Breast epithelium (tissue), 4 donors: ENCODE measurements at regions not wholly inside any gene's neighbourhood (a gene's known extent, or its start where the extent isn't known, plus 50 kb on each side); places are given as distances from the start of the nearest gene placed in this dataset.
"Not testable (repeated sequence)": the region's sequence is repeated elsewhere in the genome, so short reads cannot be mapped to it uniquely, and the experiment has no call there.

Experiments used
- DNase-seq, 2 donors: peaks; one replicate each; pipeline ENCODE4 v3.0.0-alpha.2; 2019; ENCODE audit warnings: low spot score in 2 of 2
- H3K27ac ChIP-seq, 2 donors: fragments of 200-600 bp; sonication (generic) in 1 of 2; one replicate each; pipeline ENCODE4 v1.5.1; 2016 to 2019; ENCODE audit warnings: mild to moderate bottlenecking in 1 of 2
- H3K27me3 ChIP-seq, 2 donors: fragments of 200-600 bp; sonication (generic) in 1 of 2; one replicate each; pipeline versions ENCODE4 v1.5.1 to v1.6.0; 2017 to 2019; ENCODE audit warnings: control low read depth in 1 of 2, mild to moderate bottlenecking in 1 of 2
- H3K36me3 ChIP-seq: fragments of 200-600 bp; one replicate; pipeline ENCODE4 v1.5.1; 2019
- H3K4me1 ChIP-seq, 2 donors: fragments of 200-600 bp; sonication (generic); one replicate each; pipeline ENCODE4 v1.5.1; 2016 to 2019; ENCODE audit warnings: control low read depth in 1 of 2
- H3K4me3 ChIP-seq, 3 donors: fragments of 200-600 bp; sonication (generic); 1 replicate in 2 of 3; 2 replicates in 1 of 3; pipeline ENCODE4 v1.5.1; 2016 to 2019; ENCODE audit warnings: mild to moderate bottlenecking in 3 of 3, moderate library complexity in 2 of 3
- H3K9me3 ChIP-seq, 2 donors: fragments of 200-600 bp; sonication (generic) in 1 of 2; one replicate each; pipeline ENCODE4 v1.5.1; 2016 to 2019; ENCODE audit warnings: control low read depth in 1 of 2
- CTCF ChIP-seq, 3 donors: fragments of 450-650 bp; IDR thresholded peaks; one replicate each; pipeline ENCODE4 v1.5.1; 2016 to 2017; ENCODE audit warnings: antibody characterized with exemption in 3 of 3, mild to moderate bottlenecking in 3 of 3, moderate library complexity in 3 of 3
- POLR2A ChIP-seq: fragments of 450-650 bp; IDR thresholded peaks from one replicate; pipeline ENCODE4 v1.6.1; 2016; ENCODE audit warnings: antibody characterized with exemption, mild to moderate bottlenecking, moderate library complexity
- POLR2AphosphoS5 ChIP-seq, 3 donors: sonication (generic); formaldehyde crosslinking; IDR thresholded peaks; one replicate each; pipeline ENCODE4 v1.6.1; 2017; ENCODE audit warnings: antibody characterized with exemption in 3 of 3
- intact Hi-C: fragments of 100-400 bp; cut with DNase I; formaldehyde crosslinking; loops from one replicate; pipeline ENCODE4 v1.15.1; 2023; ENCODE audit warnings: low total_unique reads

GRCh38 chr7:6926193-6927174, 100.4 kb upstream of the CCZ1B start:
- H3K27me3 ChIP-seq, H3K36me3 ChIP-seq, H3K4me3 ChIP-seq, H3K27ac ChIP-seq, H3K4me1 ChIP-seq, intact Hi-C loops, DNase-seq, H3K9me3 ChIP-seq: not testable (repeated sequence)

DNA sequence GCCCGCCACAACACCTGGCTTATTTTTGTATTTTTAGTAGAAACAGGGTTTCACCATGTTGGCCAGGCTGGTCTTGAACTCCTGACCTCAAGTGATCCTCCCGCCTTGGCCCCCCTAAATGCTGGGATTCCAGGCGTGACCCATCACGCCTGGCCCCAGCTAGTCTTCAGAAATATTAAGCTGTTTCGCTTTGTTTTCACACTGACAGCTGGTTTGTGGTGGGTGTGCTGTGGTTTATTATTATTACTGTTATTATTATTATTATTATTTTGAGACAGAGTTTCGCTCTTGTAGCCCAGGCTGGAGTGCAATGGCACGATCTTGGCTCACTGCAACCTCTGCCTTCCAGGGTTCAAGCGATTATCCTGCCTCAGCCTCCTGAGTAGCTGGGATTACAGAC, 101.6 kb upstream of the CCZ1B start:
- H3K27me3 ChIP-seq, intact Hi-C loops, H3K36me3 ChIP-seq, H3K27ac ChIP-seq, DNase-seq, H3K4me3 ChIP-seq, H3K4me1 ChIP-seq, H3K9me3 ChIP-seq: not testable (repeated sequence)

- H3K4me1 ChIP-seq, H3K4me3 ChIP-seq, H3K27me3 ChIP-seq, H3K27ac ChIP-seq, H3K36me3 ChIP-seq, DNase-seq, H3K9me3 ChIP-seq, intact Hi-C loops: not testable (repeated sequence)
Observed at GRCh38 chr7:6929588-6929987, 103.5 kb upstream of the CCZ1B start.

DNA sequence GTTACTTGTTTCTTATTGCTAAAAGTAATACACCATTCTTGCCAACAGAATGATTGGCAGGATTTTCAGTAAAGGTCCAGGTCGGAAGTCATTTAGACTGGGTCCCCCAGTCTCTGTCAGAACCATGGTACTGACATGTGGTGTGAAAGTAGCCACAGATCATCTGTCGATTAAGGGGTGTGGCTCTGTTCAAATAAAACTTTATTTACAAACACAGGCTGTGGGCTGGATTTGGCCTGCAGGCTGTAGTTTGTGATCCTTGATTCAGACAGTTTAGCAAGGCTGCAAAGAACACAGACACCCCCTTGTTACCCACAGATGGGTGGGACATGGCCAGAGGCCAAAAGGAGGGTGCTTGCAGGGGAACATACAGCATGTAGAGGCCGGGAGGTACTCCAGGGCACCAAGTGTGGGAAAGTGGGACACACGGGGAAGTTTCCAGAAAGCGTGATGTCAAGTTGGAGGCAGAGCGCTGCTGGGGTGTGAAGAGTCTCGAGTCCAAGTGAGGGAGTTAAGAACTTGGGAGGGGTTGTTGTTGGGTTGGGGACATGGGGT, 104.1 kb upstream of the CCZ1B start:
- H3K27ac ChIP-seq, intact Hi-C loops, H3K27me3 ChIP-seq, H3K4me1 ChIP-seq, DNase-seq, H3K36me3 ChIP-seq, H3K9me3 ChIP-seq, H3K4me3 ChIP-seq: not testable (repeated sequence)

DNA sequence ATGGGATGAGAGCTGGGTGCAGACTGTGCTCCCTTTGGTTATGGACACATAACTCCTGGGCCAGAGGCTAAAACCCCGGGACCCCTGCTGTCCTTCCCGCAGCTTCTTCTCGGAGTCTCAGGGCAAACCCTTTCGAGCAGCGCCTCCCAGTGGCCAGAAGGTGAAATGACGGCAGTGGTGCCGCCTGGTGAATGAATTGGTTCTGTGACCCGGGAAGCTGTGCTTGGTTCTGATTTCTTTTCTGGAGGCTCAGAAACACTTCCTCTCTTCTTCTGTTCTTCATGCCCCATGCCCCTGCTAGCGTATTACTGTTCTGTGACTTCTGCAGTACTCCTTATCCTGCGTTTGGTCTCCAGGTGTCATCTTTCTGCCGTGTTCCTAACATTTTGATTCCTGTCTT, 104.7 kb upstream of the CCZ1B start:
- H3K27me3 ChIP-seq, H3K27ac ChIP-seq, intact Hi-C loops, H3K4me1 ChIP-seq, H3K36me3 ChIP-seq, H3K9me3 ChIP-seq, H3K4me3 ChIP-seq: not testable (repeated sequence)
- peak in 1 of 2 donors; percentile 22 for DNase-seq
- peak in 1 of 3 donors; percentile 17 for TF ChIP-seq CTCF (IDR thresholded peaks at IDR 0.05)

GRCh38 chr7:6931456-6931855, 105.4 kb upstream of the CCZ1B start:
- H3K9me3 ChIP-seq, H3K27me3 ChIP-seq, H3K4me1 ChIP-seq, H3K36me3 ChIP-seq, H3K4me3 ChIP-seq, H3K27ac ChIP-seq, DNase-seq, intact Hi-C loops: not testable (repeated sequence)

DNA sequence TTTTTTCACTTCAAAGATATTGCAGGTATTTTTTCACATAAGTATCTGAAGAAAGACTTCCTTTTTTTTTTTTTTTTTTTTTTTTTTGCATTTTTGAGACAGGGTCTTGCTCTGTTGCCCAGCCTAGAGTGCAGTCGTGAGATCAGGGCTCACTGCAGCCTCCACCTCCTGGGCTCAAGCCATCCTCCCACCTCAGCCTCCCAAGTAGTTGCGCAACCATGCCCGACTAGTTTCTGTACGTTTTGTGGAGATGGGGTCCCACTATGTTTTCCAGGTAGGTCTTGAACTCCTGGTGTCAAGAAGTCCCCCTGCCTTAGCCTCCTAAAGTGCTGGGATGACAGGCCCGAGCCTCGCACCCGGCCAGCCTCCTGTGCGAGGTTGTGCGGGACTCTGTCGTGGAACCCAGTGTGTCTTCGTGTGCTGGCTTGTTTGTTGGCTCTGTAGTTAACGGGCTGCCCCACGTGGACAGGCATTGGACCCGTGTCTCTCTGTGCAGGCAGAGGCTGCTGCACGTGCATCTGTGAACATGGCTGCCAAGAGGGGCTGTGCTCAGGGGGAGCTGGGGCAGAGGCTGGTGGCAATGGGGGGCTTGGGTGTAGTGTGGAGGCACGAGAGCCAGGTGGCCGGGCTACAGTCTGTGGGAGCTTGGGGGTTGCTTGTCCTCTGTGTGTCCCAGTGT, 108.0 kb upstream of the CCZ1B start:
- H3K36me3 ChIP-seq, H3K27ac ChIP-seq, H3K9me3 ChIP-seq, intact Hi-C loops, H3K27me3 ChIP-seq, DNase-seq, H3K4me1 ChIP-seq, H3K4me3 ChIP-seq: not testable (repeated sequence)

DNA sequence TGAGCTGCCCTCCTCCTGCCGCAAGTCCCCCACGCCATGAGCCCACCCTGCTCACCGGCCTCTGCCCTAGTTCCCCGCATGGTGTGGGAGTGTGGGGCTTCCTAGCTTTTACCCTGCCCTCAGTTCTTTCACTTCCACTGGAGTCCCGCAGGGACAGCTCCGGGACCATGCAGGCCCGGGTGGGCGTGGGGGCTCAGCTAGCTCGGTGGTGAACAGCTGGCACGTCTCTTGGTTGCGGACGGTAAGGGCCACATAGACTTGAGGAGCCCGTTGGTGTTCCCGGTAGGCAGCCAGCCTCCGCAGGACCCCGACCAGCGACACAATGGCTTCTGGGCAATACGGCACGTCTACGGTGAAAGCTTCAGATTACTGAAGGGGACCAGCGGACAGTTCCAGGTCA, 108.9 kb upstream of the CCZ1B start:
- H3K4me3 ChIP-seq = no peak overlapping the region
- H3K9me3 ChIP-seq = no peaks in the 10 kb centered on the region
- TF ChIP-seq POLR2A (no peak), POLR2AphosphoS5 (IDR thresholded peaks at IDR 0.05) (no peak), CTCF (IDR thresholded peaks at IDR 0.05) (no peak)
- no peaks in the 10 kb centered on the region for H3K27me3 ChIP-seq
- no peaks in the 10 kb centered on the region for H3K4me1 ChIP-seq
- DNase-seq = no peak
- no peak overlapping the region for H3K27ac ChIP-seq
- intact Hi-C loops = no loop called here
- no peaks in the 10 kb centered on the region for H3K36me3 ChIP-seq

GRCh38 chr7:6936626-6937025, 110.6 kb upstream of the CCZ1B start:
- H3K27ac ChIP-seq, H3K4me3 ChIP-seq, H3K36me3 ChIP-seq, H3K27me3 ChIP-seq, DNase-seq, H3K4me1 ChIP-seq, intact Hi-C loops, H3K9me3 ChIP-seq: not testable (repeated sequence)

DNA sequence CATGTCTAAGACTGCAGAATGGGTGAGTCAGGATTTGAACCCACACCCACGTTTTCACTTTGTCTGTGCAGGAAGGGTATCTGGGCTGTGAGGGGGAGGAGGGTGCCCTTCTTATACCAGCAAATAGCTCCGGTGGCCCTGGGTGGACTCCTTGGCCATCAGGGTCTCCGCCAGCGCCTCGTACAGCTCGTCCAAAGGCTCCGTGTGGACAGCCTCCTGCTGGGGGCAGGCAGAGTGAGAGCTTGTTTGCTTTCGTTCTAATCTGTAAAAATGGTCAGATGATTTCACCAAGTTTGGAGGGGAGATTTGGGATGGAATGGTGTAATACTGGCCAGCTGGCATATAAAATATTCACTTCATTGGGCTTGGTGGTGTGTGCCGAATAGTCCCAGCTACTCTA, 111.7 kb upstream of the CCZ1B start:
- intact Hi-C loops, DNase-seq, H3K36me3 ChIP-seq, H3K4me1 ChIP-seq, H3K4me3 ChIP-seq, H3K27me3 ChIP-seq, H3K27ac ChIP-seq, H3K9me3 ChIP-seq: not testable (repeated sequence)
